ENCODE measurements at regions not wholly inside any gene's neighbourhood (a gene's known extent, or its start where the extent isn't known, plus 50 kb on each side); places are given as distances from the start of the nearest gene placed in this dataset.
A peak's percentile ranks its signal among the peaks of the same experiment; 100 is the strongest.

DNA sequence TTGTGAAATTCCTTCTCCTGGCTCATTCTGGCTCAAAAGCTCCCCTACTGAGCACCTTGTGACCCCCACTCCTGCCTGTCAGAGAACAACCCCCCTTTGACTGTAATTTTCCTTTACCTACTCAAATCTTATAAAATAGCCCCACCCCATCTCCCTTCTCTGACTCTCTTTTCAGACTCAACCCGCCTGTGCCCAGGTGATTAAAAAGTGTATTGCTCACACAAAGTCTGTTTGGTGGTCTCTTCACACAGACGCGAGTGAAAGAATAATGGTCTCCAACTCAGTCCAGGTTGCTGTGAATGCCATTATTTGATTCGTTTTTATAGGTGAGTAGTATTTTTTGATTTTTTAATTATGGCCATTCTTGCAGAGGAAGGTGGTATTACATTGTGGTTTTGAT lies 414.1 kb upstream of the FKBP1C start:
- TF ChIP-seq CEBPB (IDR thresholded peaks at IDR 0.05): no peak
- TF ChIP-seq NFIC (IDR thresholded peaks at IDR 0.05): no peak
- TF ChIP-seq YY1 (IDR thresholded peaks at IDR 0.05; ENCODE audit: low read depth): no peak
- TF ChIP-seq ZBTB7A (IDR thresholded peaks at IDR 0.05; ENCODE audit: low read depth): no peak
- no peak for TF ChIP-seq FOXM1 (IDR thresholded peaks at IDR 0.05; ENCODE audit: borderline replicate concordance, low read depth)
- TF ChIP-seq TEAD4 (IDR thresholded peaks at IDR 0.05): no peak
- TF ChIP-seq, protein P1, sequence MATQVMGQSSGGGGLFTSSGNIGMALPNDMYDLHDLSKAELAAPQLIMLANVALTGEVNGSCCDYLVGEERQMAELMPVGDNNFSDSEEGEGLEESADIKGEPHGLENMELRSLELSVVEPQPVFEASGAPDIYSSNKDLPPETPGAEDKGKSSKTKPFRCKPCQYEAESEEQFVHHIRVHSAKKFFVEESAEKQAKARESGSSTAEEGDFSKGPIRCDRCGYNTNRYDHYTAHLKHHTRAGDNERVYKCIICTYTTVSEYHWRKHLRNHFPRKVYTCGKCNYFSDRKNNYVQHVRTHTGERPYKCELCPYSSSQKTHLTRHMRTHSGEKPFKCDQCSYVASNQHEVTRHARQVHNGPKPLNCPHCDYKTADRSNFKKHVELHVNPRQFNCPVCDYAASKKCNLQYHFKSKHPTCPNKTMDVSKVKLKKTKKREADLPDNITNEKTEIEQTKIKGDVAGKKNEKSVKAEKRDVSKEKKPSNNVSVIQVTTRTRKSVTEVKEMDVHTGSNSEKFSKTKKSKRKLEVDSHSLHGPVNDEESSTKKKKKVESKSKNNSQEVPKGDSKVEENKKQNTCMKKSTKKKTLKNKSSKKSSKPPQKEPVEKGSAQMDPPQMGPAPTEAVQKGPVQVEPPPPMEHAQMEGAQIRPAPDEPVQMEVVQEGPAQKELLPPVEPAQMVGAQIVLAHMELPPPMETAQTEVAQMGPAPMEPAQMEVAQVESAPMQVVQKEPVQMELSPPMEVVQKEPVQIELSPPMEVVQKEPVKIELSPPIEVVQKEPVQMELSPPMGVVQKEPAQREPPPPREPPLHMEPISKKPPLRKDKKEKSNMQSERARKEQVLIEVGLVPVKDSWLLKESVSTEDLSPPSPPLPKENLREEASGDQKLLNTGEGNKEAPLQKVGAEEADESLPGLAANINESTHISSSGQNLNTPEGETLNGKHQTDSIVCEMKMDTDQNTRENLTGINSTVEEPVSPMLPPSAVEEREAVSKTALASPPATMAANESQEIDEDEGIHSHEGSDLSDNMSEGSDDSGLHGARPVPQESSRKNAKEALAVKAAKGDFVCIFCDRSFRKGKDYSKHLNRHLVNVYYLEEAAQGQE (IDR thresholded peaks at IDR 0.05; ENCODE audit: low read depth): no peak
- TF ChIP-seq EGR1 (IDR thresholded peaks at IDR 0.05): no peak
- TF ChIP-seq EP300 (IDR thresholded peaks at IDR 0.05; ENCODE audit: borderline replicate concordance): no peak
- TF ChIP-seq CREB1 (IDR thresholded peaks at IDR 0.05; ENCODE audit: low read depth): no peak
- no peak for TF ChIP-seq TAF1 (IDR thresholded peaks at IDR 0.05; ENCODE audit: low read depth)
- no peak for TF ChIP-seq TCF12 (IDR thresholded peaks at IDR 0.05; ENCODE audit: low read depth)
- TF ChIP-seq, protein P2, sequence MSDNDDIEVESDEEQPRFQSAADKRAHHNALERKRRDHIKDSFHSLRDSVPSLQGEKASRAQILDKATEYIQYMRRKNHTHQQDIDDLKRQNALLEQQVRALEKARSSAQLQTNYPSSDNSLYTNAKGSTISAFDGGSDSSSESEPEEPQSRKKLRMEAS (IDR thresholded peaks at IDR 0.05): no peak
- TF ChIP-seq RAD21 (IDR thresholded peaks at IDR 0.05; ENCODE audit: low read depth): no peak
- TF ChIP-seq, protein P3, sequence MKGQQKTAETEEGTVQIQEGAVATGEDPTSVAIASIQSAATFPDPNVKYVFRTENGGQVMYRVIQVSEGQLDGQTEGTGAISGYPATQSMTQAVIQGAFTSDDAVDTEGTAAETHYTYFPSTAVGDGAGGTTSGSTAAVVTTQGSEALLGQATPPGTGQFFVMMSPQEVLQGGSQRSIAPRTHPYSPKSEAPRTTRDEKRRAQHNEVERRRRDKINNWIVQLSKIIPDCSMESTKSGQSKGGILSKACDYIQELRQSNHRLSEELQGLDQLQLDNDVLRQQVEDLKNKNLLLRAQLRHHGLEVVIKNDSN (IDR thresholded peaks at IDR 0.05): no peak

DNA sequence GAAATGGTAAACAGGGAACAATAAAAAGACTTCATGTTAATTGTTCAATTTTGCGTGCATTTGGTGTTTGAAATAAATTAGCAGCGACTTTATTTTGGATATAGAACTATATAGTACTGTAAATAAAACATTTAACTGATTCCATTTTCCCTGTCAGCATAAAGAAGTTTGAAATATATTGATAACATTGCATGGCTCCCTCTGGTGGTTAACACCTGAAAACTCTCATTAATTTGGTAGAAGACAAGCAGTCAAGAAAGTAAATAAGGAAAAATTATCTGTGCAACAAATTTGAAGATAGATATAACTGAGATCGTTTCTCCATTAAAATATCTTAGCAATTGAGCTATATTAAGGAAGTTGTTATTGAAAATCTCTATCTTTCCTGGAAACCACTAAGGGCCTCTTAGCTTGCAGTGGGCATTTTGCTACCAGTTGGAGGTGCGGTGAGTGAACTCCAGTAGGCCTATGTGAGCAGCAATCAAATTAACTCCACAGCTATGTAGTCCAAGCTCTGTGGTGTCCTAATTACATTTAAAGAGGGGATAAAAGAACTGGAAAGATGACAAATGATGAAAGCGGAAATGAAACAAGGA lies 435.7 kb upstream of the FKBP1C start:
- TF ChIP-seq, protein P3 (IDR thresholded peaks at IDR 0.05): no peak
- no peak for TF ChIP-seq CEBPB (IDR thresholded peaks at IDR 0.05)
- TF ChIP-seq RAD21 (IDR thresholded peaks at IDR 0.05; ENCODE audit: low read depth): peak; percentile 47
- TF ChIP-seq, protein P2 (IDR thresholded peaks at IDR 0.05): no peak
- TF ChIP-seq TCF12 (IDR thresholded peaks at IDR 0.05; ENCODE audit: low read depth): no peak
- no peak for TF ChIP-seq CREB1 (IDR thresholded peaks at IDR 0.05; ENCODE audit: low read depth)
- no peak for TF ChIP-seq TEAD4 (IDR thresholded peaks at IDR 0.05)
- no peak for TF ChIP-seq NFIC (IDR thresholded peaks at IDR 0.05)

DNA sequence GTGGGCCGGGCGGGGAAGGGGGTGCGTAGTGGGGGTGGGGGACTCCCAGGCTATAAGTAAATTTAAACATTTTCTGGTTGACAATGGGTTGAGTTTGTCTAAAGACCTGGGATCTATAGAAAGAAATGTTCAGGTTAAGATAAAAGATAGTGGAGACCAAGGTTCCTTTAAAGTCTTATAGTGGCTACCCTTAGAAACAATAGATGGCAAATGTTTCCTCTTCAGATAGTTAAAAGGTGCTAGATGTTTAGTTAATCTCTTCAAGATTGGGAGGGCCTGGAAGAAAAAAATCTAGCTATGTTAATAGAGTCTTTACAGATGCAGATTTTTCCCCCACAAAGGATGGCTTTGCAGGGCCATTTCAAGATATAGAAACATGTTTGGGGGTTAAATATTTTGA lies 446.4 kb upstream of the FKBP1C start:
- TF ChIP-seq, protein P2 (IDR thresholded peaks at IDR 0.05): no peak
- TF ChIP-seq, protein P1 (IDR thresholded peaks at IDR 0.05; ENCODE audit: low read depth): no peak
- TF ChIP-seq YY1 (IDR thresholded peaks at IDR 0.05; ENCODE audit: low read depth): no peak
- TF ChIP-seq CREB1 (IDR thresholded peaks at IDR 0.05; ENCODE audit: low read depth): no peak
- TF ChIP-seq EGR1 (IDR thresholded peaks at IDR 0.05): no peak
- TF ChIP-seq TEAD4 (IDR thresholded peaks at IDR 0.05): no peak
- no peak for TF ChIP-seq CEBPB (IDR thresholded peaks at IDR 0.05)

DNA sequence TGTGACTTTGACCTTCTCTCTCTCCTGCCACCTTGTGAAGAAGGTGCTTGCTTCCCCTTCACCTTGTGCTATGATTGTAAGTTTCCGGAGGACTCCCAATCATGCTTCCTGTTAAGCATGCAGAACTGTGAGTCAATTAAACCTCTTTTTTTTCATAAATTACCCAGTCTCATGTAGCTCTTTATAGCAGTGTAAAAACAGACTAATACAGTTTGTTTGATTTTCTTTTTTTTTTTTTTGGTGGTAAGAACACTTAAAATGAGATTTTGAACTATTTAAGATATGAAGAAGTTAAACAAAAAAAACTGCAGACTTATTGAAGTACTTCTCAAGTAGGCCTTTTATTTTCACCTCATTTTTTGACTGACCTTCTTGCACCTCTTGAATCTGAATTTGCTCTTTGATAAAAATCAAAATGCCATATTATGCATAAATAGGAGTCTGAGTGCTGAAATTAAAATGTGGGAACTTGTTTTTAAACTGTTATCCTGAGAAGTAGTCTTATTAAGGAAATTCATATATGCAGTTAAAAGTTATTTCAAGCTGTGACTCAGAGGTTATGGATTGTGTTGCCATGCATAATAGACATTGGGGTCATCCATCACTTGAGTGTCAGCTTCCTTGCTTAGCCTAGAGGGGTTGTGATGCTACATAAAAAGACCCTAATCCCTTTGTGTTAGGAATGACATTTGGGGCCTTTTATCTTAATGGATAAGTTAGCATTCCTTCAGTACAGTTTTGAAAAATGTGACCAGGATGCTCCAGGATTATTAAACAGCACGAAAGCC lies 447.9 kb upstream of the FKBP1C start:
- no peak for TF ChIP-seq TAF1 (IDR thresholded peaks at IDR 0.05; ENCODE audit: low read depth)
- TF ChIP-seq, protein P2 (IDR thresholded peaks at IDR 0.05): no peak
- TF ChIP-seq YY1 (IDR thresholded peaks at IDR 0.05; ENCODE audit: low read depth): no peak
- TF ChIP-seq EGR1 (IDR thresholded peaks at IDR 0.05): no peak
- no peak for TF ChIP-seq TEAD4 (IDR thresholded peaks at IDR 0.05)
- TF ChIP-seq EP300 (IDR thresholded peaks at IDR 0.05; ENCODE audit: borderline replicate concordance): no peak
- TF ChIP-seq, protein P3 (IDR thresholded peaks at IDR 0.05): no peak
- TF ChIP-seq FOXM1 (IDR thresholded peaks at IDR 0.05; ENCODE audit: borderline replicate concordance, low read depth): no peak
- TF ChIP-seq TCF12 (IDR thresholded peaks at IDR 0.05; ENCODE audit: low read depth): no peak
- TF ChIP-seq CREB1 (IDR thresholded peaks at IDR 0.05; ENCODE audit: low read depth): no peak
- no peak for TF ChIP-seq ZBTB7A (IDR thresholded peaks at IDR 0.05; ENCODE audit: low read depth)
- TF ChIP-seq, protein P1 (IDR thresholded peaks at IDR 0.05; ENCODE audit: low read depth): no peak
- no peak for TF ChIP-seq CEBPB (IDR thresholded peaks at IDR 0.05)
- no peak for TF ChIP-seq NFIC (IDR thresholded peaks at IDR 0.05)
- TF ChIP-seq RAD21 (IDR thresholded peaks at IDR 0.05; ENCODE audit: low read depth): no peak
